Right lung (tissue), 2 donors: ENCODE measurements at regions not wholly inside any gene's neighbourhood (a gene's known extent, or its start where the extent isn't known, plus 50 kb on each side); places are given as distances from the start of the nearest gene placed in this dataset.
A peak's percentile ranks its signal among the peaks of the same experiment; 100 is the strongest.

Experiments used
- DNase-seq, 2 donors: peaks; one replicate each; pipeline ENCODE4 v3.0.0-alpha.2; 2013

GRCh38 chr6:1201547-1202200, 110.2 kb upstream of the FOXQ1 start:
- DNase-seq: no peak

GRCh38 chr6:1200409-1201101, 111.3 kb upstream of the FOXQ1 start:
- DNase-seq: no peak

GRCh38 chr6:1200081-1200408, 111.9 kb upstream of the FOXQ1 start:
- no peak for DNase-seq

GRCh38 chr6:1197309-1197708, 114.6 kb upstream of the FOXQ1 start:
- DNase-seq: no peak

- DNase-seq: no peak
These were observed 120.7 kb upstream of the FOXQ1 start for GRCh38 chr6:1191141-1191630.

- DNase-seq: peak; percentile 6 to 23
These were observed 121.5 kb upstream of the FOXQ1 start for GRCh38 chr6:1190366-1190765.

GRCh38 chr6:1188199-1188598, 123.7 kb upstream of the FOXQ1 start:
- DNase-seq: no peak

GRCh38 chr6:1187293-1188131, 124.4 kb upstream of the FOXQ1 start:
- no peak for DNase-seq

- no peak for DNase-seq
These were observed 127.6 kb upstream of the FOXQ1 start for GRCh38 chr6:1184318-1184717.

- no peak for DNase-seq
These were observed 129.0 kb upstream of the FOXQ1 start for GRCh38 chr6:1182722-1183521.

GRCh38 chr6:1181939-1182605, 129.8 kb upstream of the FOXQ1 start:
- DNase-seq: no peak

GRCh38 chr6:1179571-1180459, 132.1 kb upstream of the FOXQ1 start:
- no peak for DNase-seq

- no peak for DNase-seq
These were observed 133.3 kb upstream of the FOXQ1 start for GRCh38 chr6:1178590-1178989.

- no peak for DNase-seq
These were observed 135.3 kb upstream of the FOXQ1 start for GRCh38 chr6:1176567-1176966.

- DNase-seq: no peak
These were observed 136.0 kb upstream of the FOXQ1 start for GRCh38 chr6:1175877-1176276.

- DNase-seq: peak; percentile 46 to 56
These were observed 141.1 kb upstream of the FOXQ1 start for GRCh38 chr6:1170794-1171193.

GRCh38 chr6:1164600-1164999, 147.3 kb upstream of the FOXQ1 start:
- DNase-seq: no peak

- DNase-seq: no peak
These were observed 148.4 kb upstream of the FOXQ1 start for GRCh38 chr6:1163501-1163900.

- no peak for DNase-seq
These were observed 149.3 kb upstream of the FOXQ1 start for GRCh38 chr6:1162367-1163275.
